Endothelial cell of hepatic sinusoid (primary cell): ENCODE measurements at regions not wholly inside any gene's neighbourhood (a gene's known extent, or its start where the extent isn't known, plus 50 kb on each side); places are given as distances from the start of the nearest gene placed in this dataset.

Source experiments
- in situ Hi-C: cut with HindIII; loops from 2 replicates; pipeline ENCODE4 v1.10.0; 2017; ENCODE audit warnings: low sequenced_read_pairs

GRCh38 chr1:191561276-191561675 is 597.0 kb upstream of the RGS18 start:
- in situ Hi-C loops, result no loop called here

GRCh38 chr1:191564275-191564674 is 594.0 kb upstream of the RGS18 start:
- in situ Hi-C loops, result no loop called here

GRCh38 chr1:191572479-191572878 is 585.8 kb upstream of the RGS18 start:
- in situ Hi-C loops, result no loop called here

- in situ Hi-C loops, result no loop called here
These were observed 583.1 kb upstream of the RGS18 start for GRCh38 chr1:191575180-191575579.

- in situ Hi-C loops, result no loop called here
These were observed 582.5 kb upstream of the RGS18 start for GRCh38 chr1:191575746-191576145.

- in situ Hi-C loops, result no loop called here
These were observed 581.0 kb upstream of the RGS18 start for GRCh38 chr1:191577213-191577612.

- in situ Hi-C loops, result no loop called here
These were observed 580.0 kb upstream of the RGS18 start for GRCh38 chr1:191578281-191578680.

GRCh38 chr1:191579019-191579418 is 579.2 kb upstream of the RGS18 start:
- in situ Hi-C loops, result no loop called here

GRCh38 chr1:191582169-191582568 is 576.1 kb upstream of the RGS18 start:
- in situ Hi-C loops, result no loop called here

GRCh38 chr1:191585095-191585494 is 573.2 kb upstream of the RGS18 start:
- in situ Hi-C loops, result no loop called here

GRCh38 chr1:191588905-191589304 is 569.4 kb upstream of the RGS18 start:
- in situ Hi-C loops, result no loop called here

GRCh38 chr1:191589536-191589935 is 568.7 kb upstream of the RGS18 start:
- in situ Hi-C loops, result no loop called here

- in situ Hi-C loops, result no loop called here
These were observed 567.7 kb upstream of the RGS18 start for GRCh38 chr1:191590578-191590977.

GRCh38 chr1:191592039-191592438 is 566.2 kb upstream of the RGS18 start:
- in situ Hi-C loops, result no loop called here

- in situ Hi-C loops, result no loop called here
These were observed 565.4 kb upstream of the RGS18 start for GRCh38 chr1:191592907-191593306.

GRCh38 chr1:191595170-191595569 is 563.1 kb upstream of the RGS18 start:
- in situ Hi-C loops, result no loop called here

GRCh38 chr1:191608367-191608766 is 549.9 kb upstream of the RGS18 start:
- in situ Hi-C loops, result no loop called here

GRCh38 chr1:191609305-191609704 is 549.0 kb upstream of the RGS18 start:
- in situ Hi-C loops, result no loop called here

- in situ Hi-C loops, result no loop called here
These were observed 543.0 kb upstream of the RGS18 start for GRCh38 chr1:191615101-191615821.

GRCh38 chr1:191618181-191618580 is 540.1 kb upstream of the RGS18 start:
- in situ Hi-C loops, result no loop called here

GRCh38 chr1:191620883-191621282 is 537.4 kb upstream of the RGS18 start:
- in situ Hi-C loops, result no loop called here

GRCh38 chr1:191624044-191624443 is 534.2 kb upstream of the RGS18 start:
- in situ Hi-C loops, result no loop called here

GRCh38 chr1:191629836-191630235 is 528.4 kb upstream of the RGS18 start:
- in situ Hi-C loops, result no loop called here
